ENCODE measurements at regions not wholly inside any gene's neighbourhood (a gene's known extent, or its start where the extent isn't known, plus 50 kb on each side); places are given as distances from the start of the nearest gene placed in this dataset.
"Not testable (repeated sequence)": the region's sequence is repeated elsewhere in the genome, so short reads cannot be mapped to it uniquely, and the experiment has no call there.

- not testable (repeated sequence) for H3K9ac ChIP-seq (ENCODE audit: low read depth in 1 of 2, low read length in 2 of 2); H3K9me3 ChIP-seq (ENCODE audit: control insufficient read depth in 2 of 2, low read length in 2 of 2); H3K4me3 ChIP-seq (ENCODE audit: low read length in 2 of 2); H3K27me3 ChIP-seq (ENCODE audit: control insufficient read depth in 2 of 2, insufficient read depth in 2 of 2, low read length in 2 of 2); H3K4me1 ChIP-seq (ENCODE audit: control insufficient read depth in 2 of 2, insufficient read depth in 2 of 2, low read length in 2 of 2); H3K27ac ChIP-seq (ENCODE audit: low read depth in 2 of 2, low read length in 2 of 2); H3K36me3 ChIP-seq (ENCODE audit: control insufficient read depth in 2 of 2, insufficient read depth in 2 of 2, low read length in 2 of 2)
Observed at GRCh38 chr3:18173891-18174290, 251.2 kb downstream of the SATB1 start.

DNA sequence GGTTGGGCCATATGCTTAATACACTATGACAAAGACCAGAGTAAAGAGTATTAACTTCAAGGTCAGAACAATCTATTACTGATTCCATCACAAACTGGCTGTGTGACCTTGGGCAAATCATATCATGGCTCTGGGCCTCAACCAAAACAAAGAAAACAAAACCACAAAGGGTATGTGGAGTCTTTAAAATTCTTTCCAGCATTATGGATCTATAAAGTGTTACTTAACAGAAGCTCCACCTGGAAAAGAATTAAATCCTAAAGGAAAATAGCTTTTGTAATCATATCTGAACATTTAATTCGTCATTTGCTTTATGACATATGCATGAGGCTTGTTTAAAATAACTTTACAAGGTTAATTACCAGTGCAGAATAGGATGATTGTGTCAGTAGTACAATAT is 265.5 kb downstream of the SATB1 start:
- Histone ChIP-seq H3K27ac (ENCODE audit: low read depth in 2 of 2, low read length in 2 of 2) (no peak overlapping the region), H3K36me3 (ENCODE audit: control insufficient read depth in 2 of 2, insufficient read depth in 2 of 2, low read length in 2 of 2) (no peaks in the 10 kb centered on the region), H3K27me3 (ENCODE audit: control insufficient read depth in 2 of 2, insufficient read depth in 2 of 2, low read length in 2 of 2) (no peaks in the 10 kb centered on the region), H3K9me3 (ENCODE audit: control insufficient read depth in 2 of 2, low read length in 2 of 2) (no peaks in the 10 kb centered on the region), H3K4me3 (ENCODE audit: low read length in 2 of 2) (no peak overlapping the region), H3K9ac (ENCODE audit: low read depth in 1 of 2, low read length in 2 of 2) (no peak overlapping the region), H3K4me1 (ENCODE audit: control insufficient read depth in 2 of 2, insufficient read depth in 2 of 2, low read length in 2 of 2) (no peaks in the 10 kb centered on the region)

DNA sequence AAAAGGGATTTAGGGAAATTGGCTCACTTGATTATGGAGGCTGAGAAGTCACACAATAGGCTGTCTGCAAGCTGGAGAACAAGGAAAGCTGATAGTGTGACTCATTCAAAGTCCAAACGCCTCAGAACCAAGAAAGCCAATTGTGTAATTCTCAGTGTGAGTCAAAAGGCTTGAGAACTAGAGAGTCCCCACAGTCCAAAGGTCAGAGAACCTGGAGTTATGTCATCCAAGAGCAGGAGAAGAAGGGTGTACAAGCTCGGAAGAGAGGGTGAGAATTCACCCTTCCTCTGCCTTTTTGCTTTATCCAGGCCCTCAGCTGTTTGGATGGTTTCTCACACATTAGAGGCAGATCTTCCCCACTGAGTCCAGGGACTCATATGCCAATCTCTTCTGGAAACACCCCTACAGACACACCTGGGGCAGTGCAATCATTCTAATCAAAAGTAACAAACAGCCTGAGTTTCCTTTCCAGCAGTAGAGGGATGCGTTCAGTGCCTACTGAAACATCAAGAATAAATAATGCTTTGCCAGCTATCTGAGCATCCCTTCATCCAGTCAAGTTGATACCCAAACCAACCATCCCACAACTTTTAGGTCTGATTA is 271.5 kb downstream of the SATB1 start:
- H3K4me3 ChIP-seq (ENCODE audit: low read length in 2 of 2), result no peak overlapping the region

DNA sequence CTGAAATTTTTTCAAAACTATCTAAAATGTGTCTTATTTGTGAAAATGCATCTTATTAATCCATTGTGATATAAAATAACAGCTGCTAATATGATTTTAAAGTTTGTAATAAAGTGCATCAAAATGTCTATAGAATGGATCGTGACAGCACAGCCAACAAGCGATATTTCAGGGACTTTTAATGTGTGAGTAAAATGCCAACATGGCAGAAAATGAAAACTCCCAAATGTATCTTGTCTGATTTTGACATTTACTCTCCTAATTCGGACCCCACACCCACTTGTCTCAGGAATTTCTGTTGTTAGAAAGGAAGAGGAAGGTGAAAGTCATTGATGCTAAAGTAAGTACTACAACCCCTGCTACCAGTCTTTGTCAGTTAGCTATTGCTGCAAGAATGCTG is 273.9 kb downstream of the SATB1 start:
- Histone ChIP-seq H3K36me3 (ENCODE audit: control insufficient read depth in 2 of 2, insufficient read depth in 2 of 2, low read length in 2 of 2) (no peaks in the 10 kb centered on the region), H3K4me3 (ENCODE audit: low read length in 2 of 2) (no peak overlapping the region), H3K4me1 (ENCODE audit: control insufficient read depth in 2 of 2, insufficient read depth in 2 of 2, low read length in 2 of 2) (no peaks in the 10 kb centered on the region), H3K9ac (ENCODE audit: low read depth in 1 of 2, low read length in 2 of 2) (no peak overlapping the region), H3K27me3 (ENCODE audit: control insufficient read depth in 2 of 2, insufficient read depth in 2 of 2, low read length in 2 of 2) (no peaks in the 10 kb centered on the region), H3K27ac (ENCODE audit: low read depth in 2 of 2, low read length in 2 of 2) (no peak overlapping the region), H3K9me3 (ENCODE audit: control insufficient read depth in 2 of 2, low read length in 2 of 2) (no peaks in the 10 kb centered on the region)

More for the DNA sequence above, 271.5 kb downstream of the SATB1 start:
- no peaks in the 10 kb centered on the region for H3K27me3 ChIP-seq (ENCODE audit: control insufficient read depth in 2 of 2, insufficient read depth in 2 of 2, low read length in 2 of 2)
- no peak overlapping the region for H3K27ac ChIP-seq (ENCODE audit: low read depth in 2 of 2, low read length in 2 of 2)
- no peaks in the 10 kb centered on the region for H3K9me3 ChIP-seq (ENCODE audit: control insufficient read depth in 2 of 2, low read length in 2 of 2)
- H3K36me3 ChIP-seq (ENCODE audit: control insufficient read depth in 2 of 2, insufficient read depth in 2 of 2, low read length in 2 of 2), result no peaks in the 10 kb centered on the region
- H3K9ac ChIP-seq (ENCODE audit: low read depth in 1 of 2, low read length in 2 of 2), result no peak overlapping the region
- no peaks in the 10 kb centered on the region for H3K4me1 ChIP-seq (ENCODE audit: control insufficient read depth in 2 of 2, insufficient read depth in 2 of 2, low read length in 2 of 2)

- Histone ChIP-seq H3K4me3 (ENCODE audit: low read length in 2 of 2) (no peak overlapping the region), H3K4me1 (ENCODE audit: control insufficient read depth in 2 of 2, insufficient read depth in 2 of 2, low read length in 2 of 2) (no peaks in the 10 kb centered on the region), H3K27ac (ENCODE audit: low read depth in 2 of 2, low read length in 2 of 2) (no peak overlapping the region), H3K9me3 (ENCODE audit: control insufficient read depth in 2 of 2, low read length in 2 of 2) (no peaks in the 10 kb centered on the region), H3K36me3 (ENCODE audit: control insufficient read depth in 2 of 2, insufficient read depth in 2 of 2, low read length in 2 of 2) (no peaks in the 10 kb centered on the region), H3K9ac (ENCODE audit: low read depth in 1 of 2, low read length in 2 of 2) (no peak overlapping the region), H3K27me3 (ENCODE audit: control insufficient read depth in 2 of 2, insufficient read depth in 2 of 2, low read length in 2 of 2) (no peaks in the 10 kb centered on the region)
Observed at GRCh38 chr3:18149935-18150334, 275.2 kb downstream of the SATB1 start.

- no peaks in the 10 kb centered on the region for H3K36me3 ChIP-seq (ENCODE audit: control insufficient read depth in 2 of 2, insufficient read depth in 2 of 2, low read length in 2 of 2)
- H3K4me1 ChIP-seq (ENCODE audit: control insufficient read depth in 2 of 2, insufficient read depth in 2 of 2, low read length in 2 of 2), result no peaks in the 10 kb centered on the region
- H3K27ac ChIP-seq (ENCODE audit: low read depth in 2 of 2, low read length in 2 of 2), result no peak overlapping the region
- H3K9me3 ChIP-seq (ENCODE audit: control insufficient read depth in 2 of 2, low read length in 2 of 2), result no peaks in the 10 kb centered on the region
- no peak overlapping the region for H3K9ac ChIP-seq (ENCODE audit: low read depth in 1 of 2, low read length in 2 of 2)
- no peak overlapping the region for H3K4me3 ChIP-seq (ENCODE audit: low read length in 2 of 2)
- no peaks in the 10 kb centered on the region for H3K27me3 ChIP-seq (ENCODE audit: control insufficient read depth in 2 of 2, insufficient read depth in 2 of 2, low read length in 2 of 2)
Observed at GRCh38 chr3:18149386-18149785, 275.8 kb downstream of the SATB1 start.

GRCh38 chr3:18144571-18144970 is 280.6 kb downstream of the SATB1 start:
- Histone ChIP-seq H3K27me3 (ENCODE audit: control insufficient read depth in 2 of 2, insufficient read depth in 2 of 2, low read length in 2 of 2) (no peaks in the 10 kb centered on the region), H3K27ac (ENCODE audit: low read depth in 2 of 2, low read length in 2 of 2) (no peak overlapping the region), H3K4me3 (ENCODE audit: low read length in 2 of 2) (no peak overlapping the region), H3K36me3 (ENCODE audit: control insufficient read depth in 2 of 2, insufficient read depth in 2 of 2, low read length in 2 of 2) (no peaks in the 10 kb centered on the region), H3K9me3 (ENCODE audit: control insufficient read depth in 2 of 2, low read length in 2 of 2) (no peaks in the 10 kb centered on the region), H3K4me1 (ENCODE audit: control insufficient read depth in 2 of 2, insufficient read depth in 2 of 2, low read length in 2 of 2) (no peaks in the 10 kb centered on the region), H3K9ac (ENCODE audit: low read depth in 1 of 2, low read length in 2 of 2) (no peak overlapping the region)

- Histone ChIP-seq H3K4me1 (ENCODE audit: control insufficient read depth in 2 of 2, insufficient read depth in 2 of 2, low read length in 2 of 2) (no peaks in the 10 kb centered on the region), H3K9ac (ENCODE audit: low read depth in 1 of 2, low read length in 2 of 2) (no peak overlapping the region), H3K27ac (ENCODE audit: low read depth in 2 of 2, low read length in 2 of 2) (no peak overlapping the region), H3K27me3 (ENCODE audit: control insufficient read depth in 2 of 2, insufficient read depth in 2 of 2, low read length in 2 of 2) (no peaks in the 10 kb centered on the region), H3K36me3 (ENCODE audit: control insufficient read depth in 2 of 2, insufficient read depth in 2 of 2, low read length in 2 of 2) (no peaks in the 10 kb centered on the region), H3K4me3 (ENCODE audit: low read length in 2 of 2) (no peak overlapping the region), H3K9me3 (ENCODE audit: control insufficient read depth in 2 of 2, low read length in 2 of 2) (no peaks in the 10 kb centered on the region)
Observed at GRCh38 chr3:18143258-18143780, 281.8 kb downstream of the SATB1 start.

GRCh38 chr3:18137958-18138357 is 287.2 kb downstream of the SATB1 start:
- H3K36me3 ChIP-seq (ENCODE audit: control insufficient read depth in 2 of 2, insufficient read depth in 2 of 2, low read length in 2 of 2), result no peaks in the 10 kb centered on the region
- H3K4me1 ChIP-seq (ENCODE audit: control insufficient read depth in 2 of 2, insufficient read depth in 2 of 2, low read length in 2 of 2), result no peaks in the 10 kb centered on the region
- H3K27ac ChIP-seq (ENCODE audit: low read depth in 2 of 2, low read length in 2 of 2), result no peak overlapping the region
- no peak overlapping the region for H3K9ac ChIP-seq (ENCODE audit: low read depth in 1 of 2, low read length in 2 of 2)
- H3K4me3 ChIP-seq (ENCODE audit: low read length in 2 of 2), result no peak overlapping the region
- H3K27me3 ChIP-seq (ENCODE audit: control insufficient read depth in 2 of 2, insufficient read depth in 2 of 2, low read length in 2 of 2), result no peaks in the 10 kb centered on the region
- H3K9me3 ChIP-seq (ENCODE audit: control insufficient read depth in 2 of 2, low read length in 2 of 2), result no peaks in the 10 kb centered on the region

GRCh38 chr3:18135060-18135814 is 289.9 kb downstream of the SATB1 start:
- no peak overlapping the region for H3K9ac ChIP-seq (ENCODE audit: low read depth in 1 of 2, low read length in 2 of 2)
- H3K27ac ChIP-seq (ENCODE audit: low read depth in 2 of 2, low read length in 2 of 2), result no peak overlapping the region

More at GRCh38 chr3:18135060-18135814, 289.9 kb downstream of the SATB1 start:
- no peak overlapping the region for H3K4me3 ChIP-seq (ENCODE audit: low read length in 2 of 2)
- no peaks in the 10 kb centered on the region for H3K9me3 ChIP-seq (ENCODE audit: control insufficient read depth in 2 of 2, low read length in 2 of 2)
- H3K27me3 ChIP-seq (ENCODE audit: control insufficient read depth in 2 of 2, insufficient read depth in 2 of 2, low read length in 2 of 2), result no peaks in the 10 kb centered on the region
- H3K36me3 ChIP-seq (ENCODE audit: control insufficient read depth in 2 of 2, insufficient read depth in 2 of 2, low read length in 2 of 2), result no peaks in the 10 kb centered on the region
- H3K4me1 ChIP-seq (ENCODE audit: control insufficient read depth in 2 of 2, insufficient read depth in 2 of 2, low read length in 2 of 2), result no peaks in the 10 kb centered on the region

Data from mucosa of rectum (tissue), 2 donors.